ENCODE measurements at regions not wholly inside any gene's neighbourhood (a gene's known extent, or its start where the extent isn't known, plus 50 kb on each side); places are given as distances from the start of the nearest gene placed in this dataset.

DNA sequence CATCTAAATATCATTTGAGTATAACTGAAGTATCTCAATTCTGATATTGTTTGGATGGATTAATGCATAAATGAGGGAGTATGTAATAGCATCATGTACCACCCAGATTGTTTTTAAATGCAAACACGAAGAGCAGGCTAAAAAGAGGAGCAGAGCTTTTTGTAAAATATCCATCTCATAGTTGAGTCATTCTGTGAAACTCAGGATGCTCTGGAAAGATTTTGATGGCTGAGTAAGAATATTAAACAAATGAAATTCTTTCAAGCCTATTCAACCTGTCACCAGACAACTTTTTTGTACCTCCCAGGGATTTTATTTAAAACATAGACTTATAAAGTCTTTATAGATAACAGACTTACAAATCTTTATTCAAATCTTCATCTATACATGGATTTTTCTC, 625.9 kb downstream of the TLE4 start:
- H3K4me3 ChIP-seq (ENCODE audit: low read length) = no peak overlapping the region
- TF ChIP-seq ZNF274 (IDR thresholded peaks at IDR 0.05; ENCODE audit: low read depth, low read length) = no peak

DNA sequence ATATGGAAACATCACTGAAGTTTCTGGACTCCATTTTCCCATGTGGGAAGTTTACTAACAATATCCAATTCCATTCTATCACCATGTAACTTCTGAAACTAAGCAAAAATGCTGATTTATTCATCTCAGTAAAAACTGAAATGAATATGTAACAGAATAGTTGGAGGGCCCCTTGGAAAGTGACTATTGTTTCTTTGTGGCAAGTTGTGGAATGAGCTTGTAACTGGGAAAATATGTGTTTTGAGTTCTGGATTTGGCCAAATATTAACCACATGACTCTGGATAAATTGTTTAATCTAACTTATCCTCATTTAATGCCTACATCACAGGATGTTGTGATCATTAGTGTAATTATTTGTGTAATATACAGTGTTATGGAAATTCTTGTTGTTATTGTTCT, 619.3 kb downstream of the TLE4 start:
- H3K4me3 ChIP-seq (ENCODE audit: low read length) = no peak overlapping the region
- no peak for TF ChIP-seq ZNF274 (IDR thresholded peaks at IDR 0.05; ENCODE audit: low read depth, low read length)

DNA sequence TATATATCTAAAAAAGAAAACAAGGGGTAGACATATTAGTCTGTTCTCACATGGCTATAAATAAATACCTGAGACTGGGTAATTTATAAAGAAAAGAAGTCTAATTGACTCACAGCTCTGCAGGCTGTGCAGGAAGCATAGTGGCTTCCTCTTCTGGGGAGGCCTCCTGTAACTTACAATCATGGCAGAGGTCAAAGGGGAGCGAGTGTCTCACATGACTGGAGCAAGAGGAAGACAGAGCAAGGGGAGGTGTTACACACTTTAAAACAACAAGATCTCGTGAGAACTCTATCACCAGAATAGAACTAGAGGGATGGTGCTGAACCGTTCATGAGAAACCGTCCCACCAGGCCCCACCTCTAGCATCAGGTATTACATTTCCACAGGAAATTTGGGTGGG, 616.8 kb downstream of the TLE4 start:
- H3K4me3 ChIP-seq (ENCODE audit: low read length) = no peak overlapping the region
- no peak for TF ChIP-seq ZNF274 (IDR thresholded peaks at IDR 0.05; ENCODE audit: low read depth, low read length)

DNA sequence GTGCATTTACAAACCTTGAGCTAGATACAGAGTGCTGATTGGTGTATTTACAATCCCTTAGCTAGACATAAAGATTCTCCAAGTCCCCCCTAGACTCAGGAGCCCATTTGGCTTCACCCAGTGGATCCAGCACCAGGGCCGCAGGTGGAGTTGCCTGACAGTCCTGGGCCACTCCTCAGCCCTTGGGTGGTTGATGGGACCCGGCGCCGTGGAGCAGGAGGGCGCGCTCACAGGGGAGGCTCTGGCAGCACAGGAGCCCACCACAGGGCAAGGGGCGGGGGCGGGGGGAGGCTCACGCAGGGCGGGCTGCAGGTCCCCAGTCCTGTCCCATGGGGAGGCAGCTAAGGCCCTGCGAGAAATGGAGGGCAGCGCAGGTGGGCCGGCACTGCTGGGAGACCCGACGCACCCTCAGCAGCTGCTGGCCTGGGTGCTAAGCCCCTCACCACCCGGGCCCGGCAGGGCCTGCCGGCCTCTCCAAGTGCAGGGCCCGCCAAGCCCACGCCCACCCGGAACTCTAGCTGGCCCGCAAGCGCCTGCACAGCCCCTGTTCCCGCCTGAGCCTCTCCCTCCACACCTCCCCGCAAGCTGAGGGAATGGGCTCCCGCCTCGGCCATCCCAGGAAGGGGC, 613.5 kb downstream of the TLE4 start:
- H3K4me3 ChIP-seq (ENCODE audit: low read length) = no peak overlapping the region
- TF ChIP-seq ZNF274 (IDR thresholded peaks at IDR 0.05; ENCODE audit: low read depth, low read length) = no peak

DNA sequence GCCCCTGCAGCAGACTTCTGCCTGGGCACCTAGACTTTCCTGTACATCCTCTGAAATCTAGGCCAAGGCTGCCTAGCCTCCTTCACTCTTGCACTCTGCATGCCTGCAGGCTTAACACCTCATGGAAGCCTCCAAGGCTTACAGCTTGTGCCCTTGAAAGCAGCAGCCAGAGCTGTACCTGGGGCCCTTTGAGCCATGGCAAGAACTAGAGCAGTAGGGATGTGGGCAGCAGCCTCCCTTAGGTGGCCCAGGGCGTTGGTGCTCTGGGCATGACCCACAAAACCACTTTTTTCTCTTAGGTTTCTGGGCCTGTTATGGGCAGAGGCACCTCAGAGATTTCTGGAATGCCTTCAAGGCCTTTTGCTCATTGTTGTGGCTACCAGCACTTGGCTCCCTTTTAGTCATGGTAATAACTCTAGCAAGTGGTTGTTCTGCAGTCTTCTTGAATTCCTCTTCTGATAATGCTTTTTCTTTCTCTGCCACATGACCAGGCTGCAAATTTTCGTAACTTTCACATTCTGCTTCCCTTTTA, 606.2 kb downstream of the TLE4 start:
- no peak for TF ChIP-seq ZNF274 (IDR thresholded peaks at IDR 0.05; ENCODE audit: low read depth, low read length)
- H3K4me3 ChIP-seq (ENCODE audit: low read length) = no peak overlapping the region

DNA sequence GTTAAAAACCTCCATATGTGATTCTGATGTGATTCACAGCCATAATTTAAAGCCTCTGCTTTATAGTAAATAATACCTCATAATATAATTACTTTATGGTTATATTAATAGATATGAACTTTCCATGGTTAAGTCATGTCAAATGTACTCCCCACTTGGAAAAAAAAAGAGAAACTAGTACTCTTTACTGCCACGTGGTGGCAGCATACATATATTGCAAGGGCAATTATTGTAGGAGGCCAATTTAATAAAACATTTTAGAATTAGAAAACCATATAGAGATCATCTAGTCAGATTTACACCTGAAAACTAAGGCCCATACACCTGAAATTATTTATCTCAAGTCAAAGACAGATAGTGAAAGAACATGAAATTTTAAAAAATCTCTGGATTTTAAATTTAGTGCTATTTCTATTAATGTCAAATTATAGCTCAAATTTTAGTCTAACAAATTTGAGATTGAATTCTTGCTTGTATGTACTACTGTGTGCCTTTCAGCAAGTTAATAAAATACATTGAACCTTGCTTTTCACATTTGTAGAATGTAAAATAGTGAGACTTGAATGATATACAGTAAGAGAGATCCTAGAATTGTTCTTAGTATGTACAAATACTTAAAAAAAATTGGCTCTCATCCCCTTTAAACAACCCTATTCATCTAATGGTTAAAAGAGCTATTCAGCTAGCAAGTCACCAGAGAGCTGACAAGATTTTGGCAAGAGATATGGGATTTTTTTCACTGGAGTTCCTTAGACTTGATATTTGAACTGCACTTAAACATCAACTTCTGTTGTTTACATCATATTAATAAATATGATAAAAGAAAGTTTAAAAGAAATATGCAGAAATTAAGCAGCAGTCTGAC, 603.8 kb downstream of the TLE4 start:
- TF ChIP-seq ZNF274 (IDR thresholded peaks at IDR 0.05; ENCODE audit: low read depth, low read length) = no peak
- no peak overlapping the region for H3K4me3 ChIP-seq (ENCODE audit: low read length)

DNA sequence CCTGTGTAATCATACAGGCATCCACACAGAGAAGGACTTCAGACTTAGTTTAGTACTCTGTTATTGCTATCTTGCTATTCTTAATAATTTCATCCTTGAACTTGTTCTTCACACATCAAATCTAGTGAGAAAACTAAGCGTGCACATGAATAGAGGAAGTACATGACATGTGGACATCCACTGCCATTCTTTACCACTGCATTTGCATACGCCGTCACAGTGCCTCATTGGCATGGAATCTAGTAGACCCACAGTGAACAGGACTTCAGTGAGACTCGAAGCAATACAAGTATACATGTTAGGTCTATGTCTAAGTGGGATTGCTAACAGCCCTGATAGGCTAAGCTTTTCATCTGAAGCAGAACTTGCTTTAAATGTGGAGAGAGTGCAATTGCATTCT, 592.1 kb downstream of the TLE4 start:
- TF ChIP-seq ZNF274 (IDR thresholded peaks at IDR 0.05; ENCODE audit: low read depth, low read length) = no peak

DNA sequence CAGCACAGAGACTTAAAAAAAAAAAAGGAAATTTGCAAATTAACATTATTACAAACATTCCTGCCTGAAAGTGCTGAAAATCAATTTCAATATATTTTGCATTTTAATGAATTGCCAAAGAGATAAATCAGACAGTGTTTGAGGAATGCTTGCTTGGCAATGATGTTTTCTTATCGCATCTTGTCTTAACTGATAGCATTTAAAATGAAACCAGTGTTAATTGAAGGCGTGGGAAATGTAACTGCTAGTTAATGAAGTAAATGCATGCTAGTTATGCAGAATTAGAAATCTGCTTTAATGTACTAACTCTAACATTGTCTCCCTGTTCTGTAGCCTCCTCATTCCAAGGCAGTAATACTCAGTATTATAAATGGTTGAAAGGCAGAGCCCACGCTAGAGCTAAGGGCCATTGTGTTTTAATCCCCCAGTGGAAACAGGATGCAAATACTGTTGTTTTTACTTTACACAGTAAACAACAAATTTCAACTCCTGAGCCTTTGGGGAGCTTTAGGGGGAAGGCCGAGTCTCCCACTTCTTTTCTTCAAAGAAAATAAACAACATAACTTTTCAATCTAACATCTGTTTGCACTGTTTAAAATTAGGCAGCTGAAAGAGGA, 586.9 kb downstream of the TLE4 start:
- H3K4me3 ChIP-seq (ENCODE audit: low read length) = no peak overlapping the region
- no peak for TF ChIP-seq ZNF274 (IDR thresholded peaks at IDR 0.05; ENCODE audit: low read depth, low read length)

More for the DNA sequence above, 592.1 kb downstream of the TLE4 start:
- H3K4me3 ChIP-seq (ENCODE audit: low read length) = no peak overlapping the region

DNA sequence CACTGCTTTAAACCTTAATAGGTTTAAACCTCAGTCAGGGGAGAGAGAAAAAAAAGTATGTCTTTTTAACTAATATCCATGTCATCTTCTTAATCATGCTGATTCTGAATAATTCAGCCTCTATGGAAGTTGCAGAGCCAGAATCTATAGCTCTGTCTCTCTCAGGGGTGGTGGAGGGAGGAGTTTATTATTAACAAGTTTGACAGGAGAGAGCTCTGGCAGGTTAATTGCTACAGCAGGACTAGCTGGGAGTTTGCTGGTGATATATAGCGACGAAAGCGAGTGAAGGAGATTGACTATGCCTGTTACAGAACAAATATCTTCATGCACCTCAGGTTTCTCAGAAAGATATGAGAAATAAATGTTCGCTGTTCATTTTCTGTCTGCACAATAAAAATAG, 586.4 kb downstream of the TLE4 start:
- no peak overlapping the region for H3K4me3 ChIP-seq (ENCODE audit: low read length)
- no peak for TF ChIP-seq ZNF274 (IDR thresholded peaks at IDR 0.05; ENCODE audit: low read depth, low read length)

DNA sequence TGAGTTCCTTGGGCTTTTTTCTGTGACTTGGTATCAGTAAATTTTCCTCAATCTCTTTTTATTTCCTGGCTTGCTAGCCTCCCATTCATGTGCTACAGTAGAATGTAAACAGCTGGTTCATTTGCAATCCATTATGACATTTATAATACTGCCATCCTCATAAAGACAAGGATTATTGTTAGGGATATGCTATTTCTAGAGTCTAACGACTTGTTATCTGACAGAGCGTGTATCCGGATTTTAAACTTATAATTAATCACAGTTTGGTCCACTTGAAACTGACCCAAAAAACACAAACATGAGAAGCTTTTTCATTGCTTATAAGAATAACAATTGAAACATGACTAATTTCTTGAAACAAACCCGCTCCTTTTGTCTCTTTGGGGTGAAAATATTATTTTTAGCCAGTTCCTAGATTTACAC, 585.8 kb downstream of the TLE4 start:
- TF ChIP-seq ZNF274 (IDR thresholded peaks at IDR 0.05; ENCODE audit: low read depth, low read length) = no peak
- no peak overlapping the region for H3K4me3 ChIP-seq (ENCODE audit: low read length)

DNA sequence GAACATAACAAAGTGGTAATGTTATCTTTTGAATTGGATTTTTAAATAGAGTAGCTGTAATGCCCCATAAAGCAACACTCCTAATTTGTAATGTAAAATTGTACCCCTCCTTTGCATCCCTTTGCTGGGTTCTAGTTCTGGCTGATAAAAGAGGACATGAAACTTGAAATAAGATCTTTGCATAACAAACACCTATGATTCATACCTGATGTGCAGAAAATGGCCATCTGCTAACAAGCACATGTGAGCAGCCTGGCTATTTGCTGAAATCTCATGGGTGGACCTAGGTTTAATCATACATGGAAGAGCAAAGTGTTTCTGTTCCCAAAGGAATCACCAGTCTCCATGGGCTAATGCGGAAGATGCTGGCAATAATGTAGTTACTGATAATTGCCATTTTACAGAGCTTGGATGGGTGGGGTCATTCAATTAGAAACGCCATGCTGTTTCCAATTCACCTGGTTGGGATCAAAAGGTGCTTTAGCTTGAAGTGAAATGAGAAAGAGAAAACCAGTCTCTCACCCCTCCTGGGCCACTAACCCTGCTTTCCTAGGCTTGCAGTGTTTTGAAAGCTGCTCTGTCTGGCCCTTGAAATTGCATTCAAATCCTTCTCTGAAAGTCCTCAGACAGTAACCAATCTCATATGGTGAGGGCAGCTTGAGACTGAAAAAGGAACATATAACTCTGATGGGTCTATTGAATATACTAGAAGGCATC, 585.1 kb downstream of the TLE4 start:
- no peak for TF ChIP-seq ZNF274 (IDR thresholded peaks at IDR 0.05; ENCODE audit: low read depth, low read length)
- no peak overlapping the region for H3K4me3 ChIP-seq (ENCODE audit: low read length)

DNA sequence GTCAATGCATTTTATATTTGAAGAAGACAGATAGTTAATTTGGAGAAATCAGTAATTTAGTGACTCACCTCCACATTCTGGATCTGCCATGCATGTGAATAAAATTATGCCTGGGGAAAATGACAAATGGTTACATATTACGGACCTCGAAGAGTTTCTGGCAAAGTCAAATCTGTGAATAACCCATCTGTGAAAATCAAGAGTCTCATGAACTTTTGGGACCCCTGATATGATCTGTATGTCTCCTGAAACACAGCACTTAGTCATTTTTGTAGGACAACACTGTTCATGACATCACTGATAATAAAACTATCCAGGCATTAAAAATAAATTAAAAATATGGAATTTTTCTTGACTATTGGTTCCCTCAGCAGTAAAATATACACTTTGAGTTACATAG, 584.5 kb downstream of the TLE4 start:
- no peak for TF ChIP-seq ZNF274 (IDR thresholded peaks at IDR 0.05; ENCODE audit: low read depth, low read length)
- no peak overlapping the region for H3K4me3 ChIP-seq (ENCODE audit: low read length)

DNA sequence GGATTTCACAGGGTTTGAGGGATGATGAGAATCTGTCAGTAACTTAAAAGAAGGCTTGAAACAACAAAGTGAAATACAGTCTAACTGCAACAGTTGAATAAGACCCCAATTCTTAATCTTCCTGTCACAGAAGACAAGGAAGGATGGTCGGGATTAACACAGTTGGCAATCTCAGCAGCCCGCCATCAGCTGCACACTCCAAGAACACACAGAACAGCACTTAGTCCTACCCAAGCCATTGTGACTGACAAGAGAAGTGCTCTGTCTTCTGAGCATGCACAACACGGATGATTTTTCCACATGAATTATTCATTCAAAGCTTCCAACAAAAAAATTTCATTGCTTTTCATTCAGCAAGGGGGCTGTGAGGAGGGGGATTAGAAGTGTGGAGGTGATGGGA, 576.1 kb downstream of the TLE4 start:
- TF ChIP-seq ZNF274 (IDR thresholded peaks at IDR 0.05; ENCODE audit: low read depth, low read length) = no peak
- no peak overlapping the region for H3K4me3 ChIP-seq (ENCODE audit: low read length)

DNA sequence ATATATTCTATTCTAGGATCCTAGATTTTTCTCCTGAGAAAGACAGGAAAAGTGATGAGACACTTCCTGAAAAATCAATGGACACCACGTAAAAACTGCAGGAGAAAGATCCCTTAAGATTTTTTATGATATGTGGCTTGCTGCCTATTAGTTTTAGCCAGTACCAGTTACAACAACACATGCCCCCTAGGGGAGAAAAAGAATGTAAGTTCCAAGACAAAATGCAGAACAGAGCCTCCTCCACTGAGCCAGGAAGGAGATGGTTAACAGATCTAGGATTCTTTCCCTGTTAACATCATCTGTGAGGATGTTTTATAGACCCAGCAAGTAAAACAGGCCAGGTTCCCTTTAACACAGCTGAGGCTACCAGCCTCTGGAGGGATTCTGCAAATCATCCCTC, 574.7 kb downstream of the TLE4 start:
- no peak overlapping the region for H3K4me3 ChIP-seq (ENCODE audit: low read length)
- no peak for TF ChIP-seq ZNF274 (IDR thresholded peaks at IDR 0.05; ENCODE audit: low read depth, low read length)

Measured in GM08714 (cell line).